ENCODE measurements at regions not wholly inside any gene's neighbourhood (a gene's known extent, or its start where the extent isn't known, plus 50 kb on each side); places are given as distances from the start of the nearest gene placed in this dataset.

DNA sequence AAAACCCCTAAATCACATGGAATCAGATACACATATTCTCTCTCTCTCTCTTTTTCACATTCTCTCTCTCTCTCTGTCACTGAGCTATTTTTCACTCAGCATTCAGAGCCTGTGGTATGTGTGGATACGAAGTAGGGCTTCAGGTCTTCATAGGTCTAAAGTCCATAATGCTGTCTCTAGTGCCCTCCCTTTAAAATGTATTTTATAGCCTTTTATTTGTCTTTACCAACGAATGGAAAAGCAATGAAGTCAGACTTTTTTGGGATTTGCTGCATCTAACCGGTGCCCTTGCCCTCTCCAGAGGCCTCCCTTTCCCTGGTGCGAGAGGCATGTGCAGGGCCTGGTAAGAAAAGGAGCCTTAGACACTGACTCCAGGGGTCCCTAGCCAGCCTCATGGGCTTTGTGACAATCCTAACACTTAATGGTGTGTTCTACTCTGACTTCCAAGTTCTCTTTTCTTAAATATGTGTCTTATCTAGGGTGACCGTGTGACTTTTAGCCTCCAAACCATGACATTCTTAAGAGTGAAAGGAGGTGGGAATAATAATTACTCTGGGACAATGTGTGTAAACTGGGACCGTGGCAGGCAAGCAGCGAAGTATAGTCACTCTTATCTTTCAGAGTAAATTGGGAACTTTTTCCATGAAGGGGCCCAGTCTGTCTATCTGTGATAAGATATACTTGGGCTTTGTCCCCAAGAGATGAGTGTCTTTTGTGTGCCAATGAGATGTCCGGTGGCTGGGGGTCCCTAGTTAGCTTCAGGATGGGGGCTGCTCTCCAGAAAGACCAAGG lies 101.1 kb downstream of the B3GNT2 start:
- no peak for FAIRE-seq

DNA sequence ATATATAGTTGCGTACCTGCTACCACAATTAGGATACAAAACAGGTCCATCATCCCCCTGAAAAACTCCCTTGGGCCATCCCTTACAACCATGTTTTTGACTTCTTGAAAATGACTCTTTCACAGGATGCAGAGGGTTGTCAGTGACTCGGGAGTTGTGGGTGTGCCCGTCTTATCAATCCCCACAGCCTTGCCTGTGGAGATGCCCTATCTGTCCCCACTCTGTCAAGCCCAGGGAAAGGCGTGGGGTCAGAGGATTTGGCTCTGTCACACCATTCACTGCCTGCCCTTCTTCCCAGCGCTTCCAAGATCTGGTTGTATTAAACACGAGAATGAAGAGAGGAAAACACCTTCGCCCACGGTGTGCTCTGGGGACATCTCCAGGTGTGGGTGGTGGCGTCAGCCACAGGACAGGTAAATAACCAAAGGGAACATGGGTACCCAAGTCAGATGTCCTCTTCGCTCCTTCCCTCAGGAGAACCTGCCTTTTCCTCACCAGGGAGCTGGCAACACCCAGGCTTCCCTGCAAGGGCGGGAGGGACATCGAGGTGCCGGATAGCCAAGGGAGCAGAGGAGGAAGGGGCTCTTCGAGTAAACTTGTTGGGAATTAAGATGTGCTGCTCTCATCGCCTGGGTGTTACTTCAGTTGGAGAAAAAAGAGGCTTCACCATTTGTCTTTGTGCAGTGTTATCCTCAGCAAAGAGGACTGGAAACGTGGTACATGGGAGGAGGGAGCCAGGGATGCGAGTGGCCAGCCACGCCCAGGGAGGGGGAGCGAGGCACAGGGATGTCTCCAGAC lies 100.3 kb downstream of the B3GNT2 start:
- no peak for FAIRE-seq

DNA sequence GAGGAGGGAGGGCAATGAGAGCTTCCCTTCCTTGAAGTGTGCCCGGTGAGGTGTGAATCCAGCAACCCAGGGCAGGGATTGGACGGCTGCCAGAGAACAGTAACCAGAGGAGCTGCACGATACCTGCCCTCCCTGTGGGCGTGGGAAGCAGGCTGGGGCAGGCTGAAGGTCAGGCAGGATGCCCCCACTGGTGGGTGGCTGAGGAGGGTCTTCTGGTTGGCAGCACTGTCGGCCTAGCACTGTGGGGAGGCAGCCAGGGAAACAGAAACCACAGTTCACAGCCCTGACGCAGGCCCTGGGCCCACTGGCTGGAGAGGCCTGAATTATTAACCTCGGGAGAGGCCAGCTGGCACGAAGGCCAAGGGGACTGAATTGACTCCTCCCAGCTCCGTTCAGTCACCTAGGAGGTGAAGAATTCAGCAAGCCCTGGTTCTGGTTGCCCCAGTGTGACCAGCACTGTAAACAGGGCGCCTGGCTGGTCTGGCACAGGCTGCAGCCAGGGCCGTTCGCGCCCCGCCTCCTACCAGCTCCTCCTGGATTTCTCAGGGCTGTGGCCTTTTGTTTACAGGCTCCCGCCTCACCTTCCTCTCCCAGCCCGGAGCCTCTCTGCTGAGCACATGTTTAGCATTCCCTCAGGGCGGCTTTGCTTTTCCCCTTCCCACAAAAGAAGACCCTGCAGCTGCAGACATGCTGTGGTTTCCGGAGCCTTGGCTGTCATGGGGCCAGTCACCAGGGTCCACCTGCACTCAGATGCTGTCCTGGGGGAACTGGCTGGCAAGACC lies 97.8 kb downstream of the B3GNT2 start:
- no peak for FAIRE-seq

DNA sequence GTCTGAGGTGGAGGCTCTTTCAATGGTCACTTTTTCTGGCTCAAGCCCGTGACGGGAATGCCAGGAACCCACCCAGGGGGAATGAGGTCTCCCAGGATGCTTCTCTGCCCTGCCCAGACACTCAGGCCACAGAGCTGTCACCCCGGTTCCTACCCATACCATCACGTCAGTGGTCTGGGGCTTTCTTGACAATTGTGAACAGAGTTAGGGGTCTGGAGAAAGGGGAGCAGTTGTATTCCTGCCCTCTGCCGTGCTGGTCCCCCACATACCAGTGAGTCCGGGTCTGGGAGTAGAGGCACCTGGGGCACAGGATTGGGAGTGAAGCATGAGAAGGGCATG lies 97.2 kb downstream of the B3GNT2 start:
- FAIRE-seq, result no peak

DNA sequence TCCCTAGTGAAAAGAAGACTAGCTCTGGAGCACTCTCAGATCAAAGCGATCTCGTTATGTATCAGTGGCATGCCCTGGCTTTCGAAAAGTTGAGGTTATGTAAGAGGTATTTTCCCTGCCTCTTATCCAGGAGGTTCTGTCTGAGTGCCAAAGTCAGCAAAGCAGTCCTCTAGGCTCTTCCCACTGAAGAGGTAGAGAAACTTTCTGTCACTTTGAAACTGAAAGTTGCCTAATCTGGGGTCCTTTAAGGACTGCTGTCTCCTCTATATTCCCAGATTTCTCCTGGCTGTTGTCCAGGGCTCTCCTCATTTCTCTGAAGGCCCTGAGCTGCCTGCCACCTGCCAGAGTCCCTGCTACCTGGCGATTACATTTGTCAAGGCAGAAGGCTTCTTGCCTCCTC lies 96.3 kb downstream of the B3GNT2 start:
- FAIRE-seq, result no peak

DNA sequence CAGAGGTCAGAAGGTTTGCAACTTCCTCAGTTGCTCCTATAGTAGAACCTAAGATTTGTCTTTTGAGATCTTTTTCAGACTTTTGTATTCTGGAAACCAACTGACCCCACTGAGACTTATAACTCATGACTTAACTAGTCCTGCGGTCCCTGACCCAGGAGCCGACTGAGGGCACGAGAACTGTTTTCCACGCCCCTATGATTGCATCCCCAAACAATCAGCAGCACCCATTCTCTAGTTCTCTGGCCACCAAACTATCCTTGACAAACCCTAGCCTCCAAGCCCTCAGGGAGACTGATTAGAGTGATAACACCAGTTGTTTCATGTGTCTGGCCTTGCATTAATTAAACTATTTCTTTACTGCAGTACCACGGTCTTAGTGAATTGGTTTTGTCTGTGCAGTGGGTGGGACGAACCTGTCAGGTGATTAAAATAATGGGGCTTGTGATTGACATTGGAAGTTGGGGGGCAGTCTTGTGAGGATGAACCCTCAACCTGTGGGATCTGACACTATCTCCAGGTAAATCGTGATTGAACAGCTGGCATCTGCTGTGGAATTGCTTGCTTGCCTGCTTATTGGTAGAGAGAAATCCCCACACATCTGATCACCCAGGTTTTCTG lies 95.7 kb downstream of the B3GNT2 start:
- no peak for FAIRE-seq

DNA sequence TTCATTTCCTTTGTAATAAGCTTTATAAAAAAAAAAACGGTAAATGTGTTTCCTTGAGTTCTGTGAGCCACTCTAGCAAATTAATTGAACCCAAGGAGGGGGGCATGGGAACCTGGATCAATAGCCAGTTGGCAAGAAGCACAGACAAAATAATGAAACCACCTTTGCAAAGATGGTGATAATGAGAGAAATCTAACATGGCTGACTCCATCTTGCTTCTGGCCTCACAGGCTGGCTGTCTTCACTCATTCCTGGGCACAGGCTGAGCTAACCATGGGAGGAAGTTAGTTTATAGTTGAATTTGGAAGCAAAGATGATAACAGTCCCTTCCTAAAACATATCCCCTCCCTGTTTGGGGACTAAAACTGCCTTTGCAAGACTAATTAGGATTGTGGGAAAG lies 95.1 kb downstream of the B3GNT2 start:
- FAIRE-seq, result no peak

DNA sequence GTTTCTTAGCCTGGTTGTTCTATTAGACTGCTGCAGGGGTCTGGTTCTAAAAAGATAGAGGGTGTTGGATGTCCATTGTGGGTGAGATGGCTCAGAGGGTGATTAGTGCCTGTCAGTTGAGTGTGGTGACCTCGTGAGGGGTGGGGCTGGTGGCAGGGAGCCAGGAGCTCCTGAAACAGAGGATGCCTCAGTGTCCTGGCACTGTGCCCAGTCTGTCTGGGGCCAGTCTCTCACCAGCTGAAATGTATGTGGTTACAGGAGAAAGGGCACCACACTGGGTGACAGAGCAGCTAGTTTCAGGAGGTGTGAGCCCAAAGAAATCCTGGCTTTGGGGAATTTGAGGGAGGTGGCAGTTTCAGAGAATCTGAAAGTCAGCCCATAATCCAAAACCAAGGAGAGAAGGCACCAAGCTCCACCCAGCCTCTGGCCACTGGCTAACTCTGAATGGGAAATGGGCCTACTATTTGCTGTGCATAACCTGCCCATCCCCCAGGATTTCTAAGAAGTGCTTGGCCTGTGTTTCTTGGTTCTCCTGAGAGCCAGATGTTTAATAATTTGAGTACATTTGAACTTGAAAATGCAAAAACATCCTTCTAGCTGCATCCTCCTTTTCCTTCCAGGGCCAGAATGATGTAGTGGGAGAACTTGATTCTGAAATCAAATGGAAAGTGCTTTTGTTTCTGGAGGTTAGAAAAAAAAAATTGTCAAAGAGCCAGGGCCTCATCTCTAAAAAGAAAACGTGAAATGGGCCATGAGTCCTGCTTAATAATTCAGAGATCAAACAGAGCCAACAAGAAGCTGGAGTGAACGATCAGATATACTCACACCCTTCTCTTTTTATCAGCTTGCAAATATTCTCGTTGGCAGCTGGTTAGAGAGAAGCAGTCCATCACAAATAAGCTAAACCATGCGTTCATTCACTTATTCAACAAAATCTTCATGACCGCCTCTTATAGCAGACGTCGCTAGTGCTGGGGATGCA lies 92.3 kb downstream of the B3GNT2 start:
- FAIRE-seq, result no peak

DNA sequence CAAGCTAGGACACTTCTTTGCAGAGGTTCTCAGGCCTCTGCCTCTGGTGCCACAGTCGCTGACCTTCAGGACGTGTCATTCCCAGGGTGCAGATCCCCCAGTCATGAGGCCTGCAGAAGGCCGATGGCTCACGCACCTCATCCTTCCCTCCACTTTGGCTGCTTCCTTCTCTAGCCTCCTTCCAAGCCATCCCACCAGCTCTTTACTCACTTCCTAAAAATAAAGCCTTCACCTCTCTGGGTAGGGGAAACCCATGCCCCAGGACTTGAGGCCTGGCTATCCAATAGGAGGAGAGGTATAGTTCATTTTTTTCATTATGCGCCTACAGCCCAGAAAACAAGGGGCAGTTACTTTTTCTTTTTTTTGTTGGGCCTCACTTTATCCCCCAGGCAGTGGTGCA lies 91.4 kb downstream of the B3GNT2 start:
- FAIRE-seq, result no peak

DNA sequence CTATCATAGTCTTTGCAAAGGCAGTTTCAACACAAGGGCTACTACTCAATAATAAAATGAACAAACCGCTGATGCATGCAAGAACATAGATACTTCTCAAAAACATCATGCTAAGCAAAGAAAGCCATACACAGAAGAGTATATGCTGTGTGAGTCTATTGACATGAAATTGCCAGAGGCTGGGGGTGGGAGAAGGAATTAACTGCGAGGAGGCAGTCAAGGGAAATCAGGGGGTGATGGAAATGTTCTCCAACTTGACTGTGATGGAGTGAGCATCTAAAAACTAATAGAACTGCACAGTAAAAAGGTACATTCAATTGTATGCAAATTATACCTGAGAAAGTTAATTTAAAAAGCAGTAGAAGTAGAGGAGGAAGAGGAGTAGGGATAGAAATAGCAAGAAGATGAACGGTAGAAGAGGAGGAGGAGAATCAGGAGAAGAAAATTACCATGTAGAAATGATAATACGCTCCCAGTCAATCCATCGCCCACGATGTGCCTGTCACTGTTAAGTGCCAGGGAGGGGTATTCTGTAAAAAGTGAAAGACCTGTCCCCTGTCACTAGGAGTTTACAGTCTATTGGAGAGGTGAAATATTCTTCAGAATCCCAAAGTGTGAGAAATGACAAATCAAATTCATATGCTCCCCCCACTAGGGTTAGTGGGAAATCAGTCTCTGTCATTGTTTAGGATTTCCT lies 90.3 kb downstream of the B3GNT2 start:
- no peak for FAIRE-seq

DNA sequence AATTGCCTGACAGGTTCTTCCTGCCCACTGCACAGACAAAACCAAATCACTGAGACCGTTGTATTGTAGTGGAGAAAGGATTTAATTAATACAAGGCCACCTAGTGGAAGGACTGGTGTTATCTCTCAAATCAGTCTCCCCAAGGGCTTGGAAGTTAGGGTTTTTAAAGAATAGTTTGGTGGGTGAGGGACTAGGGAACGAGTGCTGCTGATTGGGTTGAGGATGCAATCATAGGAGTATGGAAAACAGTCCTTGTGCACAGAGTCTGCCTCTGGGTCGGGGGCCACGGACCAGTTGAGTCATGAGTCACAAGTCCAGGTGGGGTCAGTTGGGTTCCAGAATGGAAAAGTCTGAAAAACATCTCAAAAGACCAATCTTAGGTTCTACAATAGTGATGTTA lies 89.1 kb downstream of the B3GNT2 start:
- FAIRE-seq, result no peak

DNA sequence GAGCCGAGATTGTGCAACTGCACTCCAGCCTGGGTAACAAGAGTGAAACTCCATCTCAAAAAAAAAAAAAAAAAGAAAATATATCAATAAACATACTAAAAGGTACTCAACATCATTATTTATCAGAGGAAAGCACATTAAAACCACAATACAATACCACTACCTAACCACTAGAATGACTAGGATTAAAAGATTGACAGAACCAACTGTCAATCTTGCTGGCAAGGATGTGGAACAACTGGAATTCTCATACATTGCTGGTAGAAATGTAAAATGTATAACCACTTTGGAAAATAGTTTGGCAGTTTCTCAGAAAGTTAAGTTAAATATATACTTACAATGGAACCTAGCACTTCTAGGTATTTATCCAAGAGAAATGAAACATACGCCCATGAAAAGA lies 88.6 kb downstream of the B3GNT2 start:
- no peak for FAIRE-seq

DNA sequence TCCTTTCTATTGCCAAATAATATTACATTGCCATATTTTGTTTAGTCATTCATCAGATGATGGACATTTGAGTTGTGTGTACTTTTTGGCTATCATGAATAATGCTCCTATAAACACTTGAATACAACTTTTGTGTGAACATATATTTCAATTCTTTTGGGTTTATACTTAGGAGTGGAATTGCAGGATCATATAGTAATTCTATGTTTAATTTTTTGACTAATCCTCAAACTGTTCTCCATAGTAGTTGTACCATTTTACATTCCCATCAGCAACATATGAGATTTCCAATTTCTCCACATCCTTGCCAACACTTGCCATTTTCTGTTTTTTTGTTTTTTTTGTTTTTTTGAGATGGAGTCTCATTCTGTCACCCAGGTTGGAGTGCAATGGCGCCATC lies 87.2 kb downstream of the B3GNT2 start:
- no peak for FAIRE-seq

DNA sequence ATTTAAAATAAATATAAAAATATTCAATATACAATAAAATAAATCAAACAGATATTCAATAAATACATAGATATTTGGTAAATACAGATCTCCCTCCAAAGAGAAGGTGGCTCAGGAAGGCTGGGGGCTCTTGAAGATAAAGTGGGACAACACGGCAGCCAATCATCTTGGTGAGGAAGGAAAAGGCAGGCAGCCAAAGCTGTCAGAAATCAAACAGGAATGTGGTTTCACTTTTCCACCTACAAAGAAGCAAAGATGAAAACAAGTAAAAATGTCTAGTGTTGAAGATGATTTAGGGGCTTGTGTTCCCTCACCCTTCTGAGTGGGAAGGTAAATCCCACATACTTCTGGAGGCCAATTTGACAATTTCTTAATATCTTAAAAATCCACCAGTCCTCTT lies 85.7 kb downstream of the B3GNT2 start:
- FAIRE-seq, result no peak

DNA sequence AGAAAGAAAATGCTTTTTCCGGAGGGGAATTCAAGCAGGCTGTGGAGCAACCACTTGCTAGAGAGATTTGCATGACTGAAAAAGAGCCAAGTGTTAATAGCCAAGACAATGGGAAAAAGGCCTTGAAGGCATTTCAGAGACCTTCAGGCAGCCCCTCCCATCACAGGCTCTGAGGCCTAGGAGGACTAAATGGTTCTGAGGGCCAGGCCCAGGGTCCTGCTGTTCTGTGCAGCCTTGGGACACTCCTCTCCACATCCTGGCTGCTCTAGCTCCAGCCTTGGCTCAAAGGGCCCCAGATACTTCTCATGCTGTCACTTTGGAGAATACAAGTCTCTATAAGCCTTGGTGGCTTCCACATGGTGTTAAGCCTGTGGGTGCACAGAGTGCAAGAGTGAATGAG lies 81.8 kb downstream of the B3GNT2 start:
- FAIRE-seq, result no peak
